HG03442 (cell line): ENCODE measurements at regions not wholly inside any gene's neighbourhood (a gene's known extent, or its start where the extent isn't known, plus 50 kb on each side); places are given as distances from the start of the nearest gene placed in this dataset.
"Not testable (repeated sequence)": the region's sequence is repeated elsewhere in the genome, so short reads cannot be mapped to it uniquely, and the experiment has no call there.

Experiments
- ATAC-seq: cut with Tn5 transposase; IDR thresholded peaks from one replicate; pipeline ENCODE4 v1.9.1; 2021; ENCODE audit warnings: mild to moderate bottlenecking, moderate library complexity; ENCODE audit not compliant: unreplicated experiment

- ATAC-seq, result not testable (repeated sequence)
Observed at GRCh38 chr18:51570071-51570470, 372.6 kb upstream of the MEX3C start.

- ATAC-seq, result not testable (repeated sequence)
Observed at GRCh38 chr18:51573886-51574285, 376.4 kb upstream of the MEX3C start.

GRCh38 chr18:51575171-51575570 lies 377.7 kb upstream of the MEX3C start:
- no peak for ATAC-seq

- ATAC-seq, result no peak
Observed at GRCh38 chr18:51578406-51578980, 381.0 kb upstream of the MEX3C start.

GRCh38 chr18:51580580-51580979 lies 383.1 kb upstream of the MEX3C start:
- no peak for ATAC-seq

- ATAC-seq, result no peak
Observed at GRCh38 chr18:51582551-51582950, 385.1 kb upstream of the MEX3C start.

GRCh38 chr18:51588616-51589015 lies 391.1 kb upstream of the MEX3C start:
- ATAC-seq, result no peak

GRCh38 chr18:51593931-51594330 lies 396.4 kb upstream of the MEX3C start:
- no peak for ATAC-seq

- no peak for ATAC-seq
Observed at GRCh38 chr18:51603111-51603510, 405.6 kb upstream of the MEX3C start.

- ATAC-seq, result no peak
Observed at GRCh38 chr18:51603551-51603950, 406.1 kb upstream of the MEX3C start.

- no peak for ATAC-seq
Observed at GRCh38 chr18:51610481-51610880, 413.0 kb upstream of the MEX3C start.

- no peak for ATAC-seq
Observed at GRCh38 chr18:51611326-51611725, 413.8 kb upstream of the MEX3C start.

- no peak for ATAC-seq
Observed at GRCh38 chr18:51614033-51614432, 416.6 kb upstream of the MEX3C start.

GRCh38 chr18:51614967-51615571 lies 417.6 kb upstream of the MEX3C start:
- no peak for ATAC-seq

- ATAC-seq, result no peak
Observed at GRCh38 chr18:51617167-51617566, 419.7 kb upstream of the MEX3C start.

- no peak for ATAC-seq
Observed at GRCh38 chr18:51617572-51618260, 420.2 kb upstream of the MEX3C start.

GRCh38 chr18:51619283-51619682 lies 421.8 kb upstream of the MEX3C start:
- no peak for ATAC-seq

GRCh38 chr18:51621113-51621863 lies 423.8 kb upstream of the MEX3C start:
- ATAC-seq, result peak; percentile 66

- ATAC-seq, result no peak
Observed at GRCh38 chr18:51621864-51622160, 424.3 kb upstream of the MEX3C start.

- no peak for ATAC-seq
Observed at GRCh38 chr18:51622702-51623101, 425.2 kb upstream of the MEX3C start.

- no peak for ATAC-seq
Observed at GRCh38 chr18:51623653-51624052, 426.2 kb upstream of the MEX3C start.

- no peak for ATAC-seq
Observed at GRCh38 chr18:51630706-51631105, 433.2 kb upstream of the MEX3C start.
